Brain pericyte (primary cell): ENCODE measurements at regions not wholly inside any gene's neighbourhood (a gene's known extent, or its start where the extent isn't known, plus 50 kb on each side); places are given as distances from the start of the nearest gene placed in this dataset.
"Not testable (repeated sequence)": the region's sequence is repeated elsewhere in the genome, so short reads cannot be mapped to it uniquely, and the experiment has no call there.

Experiments used
- DNase-seq: peaks from one replicate; pipeline ENCODE4 v3.0.0-alpha.2; 2012; ENCODE audit warnings: low read depth, low spot score

GRCh38 chr21:25243808-25244207 is 363.5 kb downstream of the MRPL39 start:
- DNase-seq: no peak

- DNase-seq: no peak
Measured at GRCh38 chr21:25240974-25241373, 366.3 kb downstream of the MRPL39 start.

- no peak for DNase-seq
Measured at GRCh38 chr21:25234857-25235801, 372.2 kb downstream of the MRPL39 start.

- no peak for DNase-seq
Measured at GRCh38 chr21:25220954-25221353, 386.3 kb downstream of the MRPL39 start.

GRCh38 chr21:25220169-25220568 is 387.1 kb downstream of the MRPL39 start:
- no peak for DNase-seq

GRCh38 chr21:25215698-25216384 is 391.4 kb downstream of the MRPL39 start:
- no peak for DNase-seq

GRCh38 chr21:25214676-25215075 is 392.6 kb downstream of the MRPL39 start:
- no peak for DNase-seq

GRCh38 chr21:25199944-25200343 is 407.3 kb downstream of the MRPL39 start:
- no peak for DNase-seq

GRCh38 chr21:25191141-25191540 is 416.1 kb downstream of the MRPL39 start:
- DNase-seq: no peak

- DNase-seq: no peak
Measured at GRCh38 chr21:25189497-25189896, 417.8 kb downstream of the MRPL39 start.

GRCh38 chr21:25188677-25189079 is 418.6 kb downstream of the MRPL39 start:
- no peak for DNase-seq

GRCh38 chr21:25186273-25186672 is 421.0 kb downstream of the MRPL39 start:
- no peak for DNase-seq

- DNase-seq: no peak
Measured at GRCh38 chr21:25183577-25183976, 423.7 kb downstream of the MRPL39 start.

- not testable (repeated sequence) for DNase-seq
Measured at GRCh38 chr21:25181690-25182089, 425.6 kb downstream of the MRPL39 start.

GRCh38 chr21:25179116-25179515 is 428.2 kb downstream of the MRPL39 start:
- no peak for DNase-seq

- DNase-seq: no peak
Measured at GRCh38 chr21:25176637-25177412, 430.5 kb downstream of the MRPL39 start.

GRCh38 chr21:25175938-25176337 is 431.3 kb downstream of the MRPL39 start:
- DNase-seq: no peak

- DNase-seq: no peak
Measured at GRCh38 chr21:25171438-25171837, 435.8 kb downstream of the MRPL39 start.

GRCh38 chr21:25170681-25171080 is 436.6 kb downstream of the MRPL39 start:
- DNase-seq: no peak

GRCh38 chr21:25169370-25169769 is 437.9 kb downstream of the MRPL39 start:
- no peak for DNase-seq

- DNase-seq: not testable (repeated sequence)
Measured at GRCh38 chr21:25166904-25167303, 440.4 kb downstream of the MRPL39 start.

GRCh38 chr21:25161571-25161970 is 445.7 kb downstream of the MRPL39 start:
- DNase-seq: no peak
